ENCODE measurements at regions not wholly inside any gene's neighbourhood (a gene's known extent, or its start where the extent isn't known, plus 50 kb on each side); places are given as distances from the start of the nearest gene placed in this dataset.

DNA sequence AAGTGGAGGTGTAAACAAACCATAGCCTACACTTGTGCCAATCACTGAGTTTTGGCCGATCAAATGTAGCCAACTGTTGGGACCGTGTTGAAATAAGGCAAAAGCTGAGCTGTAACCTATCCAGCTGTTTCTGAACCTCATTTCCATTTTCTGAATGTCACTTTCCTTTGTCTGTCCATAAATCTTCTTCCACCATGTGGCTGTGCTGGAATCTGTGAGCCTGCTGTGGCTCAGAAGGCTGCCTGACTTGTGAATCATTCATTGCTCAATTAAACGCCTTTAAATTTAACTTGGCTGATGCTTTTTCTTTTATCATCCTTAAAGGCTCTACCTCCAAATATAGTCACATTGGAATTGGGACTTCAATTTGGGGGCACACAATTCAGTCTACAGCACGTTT, 203.1 kb upstream of the MPPED2 start:
- TF ChIP-seq CTCF (conservative IDR thresholded peaks at IDR 0.05) (no peak), ZFX (IDR thresholded peaks at IDR 0.05) (no peak)
